GM19395 (cell line): ENCODE measurements at regions not wholly inside any gene's neighbourhood (a gene's known extent, or its start where the extent isn't known, plus 50 kb on each side); places are given as distances from the start of the nearest gene placed in this dataset.
"Not testable (repeated sequence)": the region's sequence is repeated elsewhere in the genome, so short reads cannot be mapped to it uniquely, and the experiment has no call there.

Experiments used
- ATAC-seq: cut with Tn5 transposase; IDR thresholded peaks from one replicate; pipeline ENCODE4 v1.9.1; 2021; ENCODE audit warnings: mild to moderate bottlenecking, moderate library complexity; ENCODE audit not compliant: unreplicated experiment

GRCh38 chr22:48490500-48491411, 1336.9 kb downstream of the BRD1 start:
- ATAC-seq = no peak

DNA sequence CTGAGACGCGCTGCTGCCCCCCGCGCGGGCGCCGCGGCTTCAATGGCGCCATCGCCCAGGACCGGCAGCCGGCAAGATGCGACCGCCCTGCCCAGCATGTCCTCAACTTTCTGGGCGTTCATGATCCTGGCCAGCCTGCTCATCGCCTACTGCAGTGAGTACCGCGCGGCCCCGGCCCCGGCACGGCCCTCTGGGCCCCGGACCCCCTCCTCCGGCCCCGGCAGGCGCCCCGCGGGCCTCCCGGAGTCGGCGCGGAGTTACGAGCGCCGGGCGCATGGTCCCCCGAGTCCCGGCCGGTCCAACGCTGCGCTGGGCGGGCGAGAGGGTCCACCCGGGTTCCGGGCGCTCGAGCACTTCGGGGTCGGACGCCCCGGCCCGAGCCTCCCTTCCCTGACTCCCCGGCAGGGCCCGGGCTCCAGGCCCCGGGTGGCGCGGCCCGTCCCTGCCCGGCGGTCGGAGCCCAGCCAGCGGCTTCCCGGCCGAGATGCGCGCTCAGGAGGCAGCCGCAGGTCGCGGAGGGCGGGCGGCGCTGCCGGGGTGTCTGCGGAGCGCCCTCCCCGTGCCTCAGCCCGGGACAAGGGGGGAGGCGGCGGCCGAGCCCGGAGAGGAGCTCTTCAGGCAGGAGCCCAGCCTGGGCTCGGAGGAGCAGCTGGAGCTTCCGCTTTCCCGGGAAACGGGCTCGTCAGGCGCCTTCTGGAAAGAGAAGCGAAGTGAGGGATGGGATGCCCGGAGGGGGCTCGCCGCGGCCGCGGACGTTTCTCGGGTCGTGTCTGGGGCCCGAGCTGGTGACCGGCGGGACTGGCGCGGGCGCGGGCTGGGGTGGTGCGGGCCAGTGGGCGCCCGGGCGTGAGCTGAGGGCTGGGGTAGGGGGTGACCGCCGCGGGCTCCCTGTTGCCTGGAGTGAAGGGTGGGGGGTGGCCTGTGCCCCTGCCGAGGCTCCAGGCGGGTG, 1337.8 kb downstream of the BRD1 start:
- no peak for ATAC-seq

DNA sequence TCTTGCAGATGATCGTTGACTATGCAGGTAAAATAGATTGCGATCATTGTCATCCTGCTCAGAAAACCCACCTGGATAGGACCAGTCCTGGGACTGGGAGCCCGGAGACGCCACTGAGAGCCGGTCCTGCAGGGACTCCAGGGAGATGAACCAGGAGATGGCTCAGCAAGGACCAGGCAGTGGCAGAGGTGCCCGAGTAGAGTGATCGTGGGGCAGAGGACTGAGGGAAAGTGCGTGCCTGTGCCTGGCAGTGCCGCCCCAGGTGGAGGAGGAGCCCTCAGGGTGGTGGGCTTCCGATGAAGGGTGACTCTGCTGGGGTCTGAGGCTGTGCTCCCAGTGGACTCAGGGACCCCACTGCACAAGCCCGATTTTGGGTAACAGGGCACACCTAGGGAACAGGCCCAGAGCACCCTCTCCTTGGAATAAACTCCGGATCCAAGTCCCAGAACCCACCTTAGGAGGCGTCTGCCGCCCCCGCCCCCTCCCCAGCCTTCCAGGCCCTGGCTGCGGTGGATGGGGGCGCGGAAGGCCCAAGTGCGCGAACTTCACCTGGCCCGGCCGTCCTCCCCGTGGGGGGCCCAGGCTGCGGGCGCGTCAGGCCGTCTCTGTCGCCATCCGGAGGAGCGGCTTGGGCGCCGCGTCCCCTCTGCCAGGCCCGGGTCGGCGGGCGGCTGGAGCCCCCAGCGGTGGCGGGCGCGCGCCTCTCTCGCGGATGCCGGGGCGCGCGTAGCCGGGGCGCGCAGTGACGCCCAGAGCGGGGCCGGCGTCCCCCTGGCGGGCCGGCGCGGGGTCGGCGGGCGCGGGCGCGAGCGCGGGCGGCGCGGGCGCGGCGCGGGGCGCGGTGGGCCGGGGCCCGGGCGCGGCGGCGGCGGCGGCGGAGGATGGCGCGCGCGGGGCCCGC, 1338.8 kb downstream of the BRD1 start:
- no peak for ATAC-seq

- no peak for ATAC-seq
Measured at GRCh38 chr22:48488149-48488551, 1339.5 kb downstream of the BRD1 start.

- no peak for ATAC-seq
Measured at GRCh38 chr22:48486558-48486957, 1341.1 kb downstream of the BRD1 start.

DNA sequence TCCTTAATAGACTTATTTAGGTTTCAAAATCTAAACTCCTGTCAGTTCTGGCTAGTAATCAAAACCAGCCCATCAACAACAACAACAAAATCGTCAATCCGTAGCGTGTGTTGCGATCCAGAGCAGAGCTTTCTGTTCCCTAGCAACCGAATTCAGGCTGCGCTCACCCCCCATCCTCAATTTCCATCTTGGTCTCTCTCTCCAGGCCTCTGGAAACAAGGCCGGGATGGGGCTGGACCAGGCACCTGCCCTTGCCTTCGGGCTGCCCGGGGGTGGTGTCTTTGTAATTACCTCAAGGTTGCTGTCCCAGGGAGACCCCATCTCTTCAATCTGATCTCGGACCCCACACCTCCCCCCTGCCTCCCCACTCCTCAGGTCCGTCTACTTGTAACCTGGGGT, 1341.5 kb downstream of the BRD1 start:
- no peak for ATAC-seq

DNA sequence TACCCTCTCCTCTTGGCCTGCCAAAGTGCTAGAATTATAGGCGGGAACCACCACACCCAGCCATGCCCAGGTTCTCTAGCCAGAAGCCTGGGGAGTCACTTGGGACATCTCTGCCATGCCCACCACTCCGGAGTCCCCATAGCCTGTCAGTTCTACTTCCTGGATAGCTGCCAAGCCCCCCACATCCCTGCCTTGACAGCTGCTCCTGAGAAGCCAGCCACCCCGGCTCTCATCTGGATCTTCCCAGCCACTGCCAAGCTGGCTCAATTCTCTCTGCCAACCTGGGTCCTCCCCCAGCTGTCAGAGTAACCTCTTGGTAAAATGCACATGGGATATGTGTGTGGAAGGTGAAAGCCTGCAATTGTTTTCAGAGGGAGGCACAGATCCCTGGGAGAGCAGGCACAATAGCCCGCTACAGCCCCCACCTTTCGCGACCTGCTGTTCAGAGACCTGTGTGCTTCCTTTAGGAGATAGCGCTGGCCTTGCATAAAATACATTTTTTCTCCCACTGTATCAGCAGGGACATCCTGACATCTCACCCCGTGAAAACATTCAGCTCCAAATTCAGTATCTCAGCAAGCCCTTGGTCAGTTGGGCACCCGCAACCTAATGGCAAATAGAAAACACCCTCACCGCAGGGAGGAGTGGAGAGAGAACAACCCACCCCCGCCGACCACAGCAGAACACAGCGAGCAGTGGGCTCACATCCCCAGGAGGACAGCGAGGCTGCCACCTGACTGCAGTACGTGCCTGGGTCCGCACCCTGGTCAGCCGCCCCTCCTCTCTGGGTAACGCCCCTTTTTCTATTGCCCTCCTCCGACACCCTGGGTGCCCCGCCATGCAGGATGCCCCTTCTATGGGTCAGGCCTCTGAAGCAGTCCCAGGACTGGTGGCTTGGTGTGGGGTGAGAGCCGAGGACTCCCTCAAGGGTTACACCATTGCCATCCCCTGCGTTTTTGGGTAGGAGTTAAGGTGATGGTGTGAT, 1342.2 kb downstream of the BRD1 start:
- no peak for ATAC-seq

DNA sequence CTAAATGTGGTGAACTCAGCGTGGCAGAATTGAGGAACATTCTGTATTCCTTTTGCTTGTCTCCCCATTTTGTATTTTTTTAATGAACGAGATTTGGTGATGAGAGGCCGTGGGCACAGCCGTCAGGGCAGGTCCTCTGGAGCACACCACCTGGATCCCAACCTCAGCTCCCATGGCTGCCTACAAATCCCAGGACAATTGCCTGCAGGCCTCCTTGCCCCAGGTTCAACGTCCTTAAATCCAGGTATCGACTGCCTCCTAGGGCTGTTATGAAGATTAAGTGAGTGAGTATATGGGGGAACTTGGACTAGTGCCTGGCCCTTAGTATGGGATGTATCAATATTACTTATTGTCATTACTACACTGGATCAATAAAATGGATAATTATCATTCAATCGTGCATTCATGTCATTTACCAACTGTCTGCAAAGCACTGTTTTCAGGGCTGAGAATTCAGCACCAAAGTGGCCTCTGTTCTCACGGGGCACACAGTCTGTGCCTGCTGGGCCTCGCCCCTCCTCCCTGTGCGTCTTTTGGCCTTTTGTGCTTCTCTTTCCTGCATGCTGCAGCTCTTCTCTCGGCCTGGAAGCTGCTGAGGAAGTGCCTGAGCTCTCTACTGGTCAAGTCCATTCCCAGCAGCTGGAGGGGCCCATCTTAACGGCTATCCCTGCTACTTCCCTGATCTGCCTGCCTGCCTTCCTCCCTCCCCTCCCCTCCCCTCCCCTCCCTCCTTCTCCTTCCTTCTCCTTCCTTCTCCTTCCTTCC, 1343.7 kb downstream of the BRD1 start:
- no peak for ATAC-seq

GRCh38 chr22:48482771-48483170, 1344.9 kb downstream of the BRD1 start:
- ATAC-seq = no peak

DNA sequence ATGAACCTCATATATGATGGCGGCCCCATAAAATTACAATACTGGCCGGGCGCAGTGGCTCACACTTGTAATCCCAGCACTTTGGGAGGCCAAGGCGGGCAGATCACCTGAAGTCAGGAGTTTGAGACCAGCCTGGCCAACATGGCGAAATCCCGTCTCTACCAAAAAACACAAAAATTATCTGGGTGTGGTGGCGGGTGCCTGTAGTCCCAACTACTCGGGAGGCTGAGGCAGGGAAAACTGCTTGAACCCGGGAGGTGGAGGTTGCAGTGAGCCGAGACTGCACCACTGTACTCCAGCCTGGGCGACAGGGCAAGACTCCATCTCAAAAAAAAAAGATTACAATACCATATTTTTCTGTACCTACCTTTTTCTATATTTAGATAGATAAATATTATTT, 1345.5 kb downstream of the BRD1 start:
- not testable (repeated sequence) for ATAC-seq

GRCh38 chr22:48481748-48482147, 1345.9 kb downstream of the BRD1 start:
- no peak for ATAC-seq

DNA sequence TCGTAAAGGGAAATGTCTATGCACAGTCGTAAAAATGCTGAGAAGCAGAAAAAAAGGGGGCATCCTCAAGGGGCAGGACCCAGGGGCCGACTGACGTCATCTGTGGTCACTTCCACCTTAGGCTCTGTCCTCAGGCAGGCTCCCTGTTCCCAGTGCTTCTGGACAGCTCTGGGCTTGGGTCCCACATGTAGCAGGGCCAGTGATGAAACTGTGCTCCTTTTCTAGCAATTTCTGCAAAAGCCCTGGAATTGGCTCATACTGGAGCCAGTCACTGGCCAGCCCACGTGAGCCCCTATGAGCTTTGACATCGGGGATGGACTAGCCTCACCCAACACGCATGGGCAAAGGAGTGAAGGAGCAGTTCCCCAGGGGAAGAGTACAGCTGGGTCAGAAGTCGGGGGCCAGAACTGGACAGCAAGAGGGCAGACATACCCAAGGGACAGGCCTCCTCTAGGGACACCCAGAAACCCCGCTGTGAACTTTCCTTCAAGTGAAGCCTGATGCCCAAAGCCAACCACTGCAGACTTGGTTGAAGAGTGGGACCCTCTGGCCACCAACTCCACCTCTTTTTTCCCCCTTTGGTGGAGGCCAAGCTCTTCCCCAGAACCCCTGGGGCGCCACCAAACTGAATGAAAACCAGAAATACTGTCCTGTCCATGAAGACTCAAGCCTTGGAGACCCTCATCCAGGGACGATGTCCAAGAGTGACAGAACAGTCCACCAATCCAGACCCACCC, 1349.0 kb downstream of the BRD1 start:
- no peak for ATAC-seq

GRCh38 chr22:48478124-48478523, 1349.5 kb downstream of the BRD1 start:
- ATAC-seq = no peak

- no peak for ATAC-seq
Measured at GRCh38 chr22:48477031-48477721, 1350.5 kb downstream of the BRD1 start.

DNA sequence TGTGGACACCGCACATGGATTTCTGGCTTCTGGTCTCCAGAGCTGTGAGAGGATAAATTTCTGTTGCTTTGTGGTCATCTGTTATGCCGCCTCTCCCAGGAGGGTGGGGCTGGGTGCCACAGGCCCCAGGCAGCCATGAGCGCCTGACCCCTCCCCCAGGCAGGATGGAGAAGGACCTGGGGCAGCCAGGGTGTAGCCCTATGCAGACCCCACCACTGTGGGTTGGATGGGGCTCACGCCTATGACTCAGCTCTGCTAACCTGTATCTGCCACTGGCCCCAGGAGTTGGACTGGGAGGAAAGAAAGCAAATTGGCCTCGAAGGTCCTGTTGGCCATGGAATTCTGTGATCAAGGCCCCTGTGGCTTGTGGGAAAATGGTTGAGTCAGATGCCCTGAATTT, 1351.1 kb downstream of the BRD1 start:
- ATAC-seq = no peak

DNA sequence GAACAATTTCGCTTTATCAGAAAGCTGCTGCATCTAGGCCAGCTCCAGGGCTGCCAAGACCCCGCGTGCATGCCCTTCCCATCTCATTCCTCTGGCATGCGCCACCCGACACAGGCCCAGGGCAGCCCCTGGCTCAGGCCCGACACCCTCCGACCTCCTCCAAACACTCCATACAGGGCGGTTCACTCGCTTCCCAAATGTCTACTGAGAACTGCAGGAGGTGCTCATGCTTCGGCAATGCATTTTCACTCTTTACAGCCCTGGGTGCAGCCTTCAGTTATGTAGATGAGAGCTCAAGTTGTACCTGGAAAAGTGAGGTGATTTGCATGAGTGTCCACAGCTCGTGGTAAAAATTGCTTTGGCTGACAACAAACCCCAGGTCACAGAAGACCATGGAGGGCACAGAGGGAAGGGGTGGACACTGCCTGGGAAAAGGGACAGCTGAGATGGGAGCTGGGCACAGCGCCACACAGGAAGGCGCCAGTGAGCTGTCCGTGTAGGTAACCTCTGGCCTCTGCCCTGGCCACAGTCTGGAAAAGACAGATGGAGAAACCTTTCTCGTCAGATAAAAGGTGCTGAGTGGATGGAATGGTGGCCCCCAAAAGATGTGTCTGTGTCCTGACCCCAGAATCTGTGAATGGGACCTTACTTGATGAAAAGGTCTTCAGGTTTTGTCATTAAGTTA, 1351.9 kb downstream of the BRD1 start:
- no peak for ATAC-seq

DNA sequence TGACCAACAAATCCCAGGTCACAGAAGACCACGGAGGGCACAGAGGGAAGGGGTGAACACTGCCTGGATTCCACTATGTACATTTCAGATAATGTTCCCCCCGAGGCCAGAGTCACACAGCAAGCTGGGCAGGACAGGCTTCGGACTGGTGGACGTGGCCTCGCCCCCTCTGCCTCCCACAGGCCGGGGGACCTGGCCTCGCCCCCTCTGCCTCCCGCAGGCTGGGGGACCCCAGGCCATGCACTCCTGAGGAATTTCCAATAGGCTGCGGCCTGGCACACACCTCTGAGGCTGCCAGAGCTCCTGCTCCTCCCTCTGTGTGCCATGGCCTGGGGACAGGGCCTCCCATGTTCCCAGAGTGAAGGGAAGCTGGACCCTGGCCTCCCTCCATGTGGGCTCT, 1352.8 kb downstream of the BRD1 start:
- ATAC-seq = no peak
